Liver (tissue), 8 donors: ENCODE measurements at regions not wholly inside any gene's neighbourhood (a gene's known extent, or its start where the extent isn't known, plus 50 kb on each side); places are given as distances from the start of the nearest gene placed in this dataset.

ENCODE experiments used
- DNase-seq: peaks from one replicate; pipeline ENCODE4 v3.0.0-alpha.2; 2017; ENCODE audit warnings: low spot score
- H3K27ac ChIP-seq, 2 donors: one replicate each; pipeline ENCODE4 v1.7.0; 2013; ENCODE audit warnings: inconsistent platforms in 2 of 2, low read length in 2 of 2, control low read depth in 1 of 2, low read depth in 1 of 2, mild to moderate bottlenecking in 1 of 2
- H3K27me3 ChIP-seq, 4 donors: one replicate each; pipeline versions ENCODE4 v1.6.1 to v1.7.0; 2013; ENCODE audit warnings: low read length in 3 of 4, inconsistent platforms in 1 of 4, mild to moderate bottlenecking in 1 of 4, moderate library complexity in 1 of 4; ENCODE audit not compliant: control insufficient read depth in 4 of 4, insufficient read depth in 4 of 4
- H3K36me3 ChIP-seq, 4 donors: one replicate each; pipeline versions ENCODE4 v1.6.1 to v1.7.0; 2013; ENCODE audit warnings: low read length in 3 of 4, mild to moderate bottlenecking in 3 of 4, low read depth in 1 of 4, moderate library complexity in 1 of 4; ENCODE audit not compliant: control insufficient read depth in 4 of 4, insufficient read depth in 3 of 4
- H3K4me1 ChIP-seq, 4 donors: one replicate each; pipeline versions ENCODE4 v1.6.1 to v1.7.0; 2013; ENCODE audit warnings: low read length in 3 of 4, mild to moderate bottlenecking in 3 of 4, moderate library complexity in 1 of 4; ENCODE audit not compliant: control insufficient read depth in 4 of 4, insufficient read depth in 4 of 4
- H3K4me3 ChIP-seq, 3 donors: one replicate each; pipeline versions ENCODE4 v1.6.1 to v1.7.0; 2013; ENCODE audit warnings: low read length in 3 of 3, control low read depth in 1 of 3, low read depth in 1 of 3, mild to moderate bottlenecking in 1 of 3
- H3K9ac ChIP-seq, 2 donors: one replicate each; pipeline ENCODE4 v1.7.0; 2013; ENCODE audit warnings: low read length in 2 of 2, mild to moderate bottlenecking in 2 of 2, moderate library complexity in 2 of 2, control low read depth in 1 of 2, low read depth in 1 of 2
- H3K9me3 ChIP-seq, 4 donors: one replicate each; pipeline versions ENCODE4 v1.6.1 to v1.7.0; 2013; ENCODE audit warnings: low read length in 3 of 4; ENCODE audit not compliant: control insufficient read depth in 4 of 4
- EGR1 ChIP-seq, 2 donors: IDR thresholded peaks; 2 replicates each; pipeline ENCODE4 v1.6.1; 2016 to 2018; ENCODE audit warnings: antibody characterized with exemption in 2 of 2, low read depth in 2 of 2
- FOXA2 ChIP-seq: IDR thresholded peaks from 2 replicates; pipeline ENCODE4 v1.6.1; 2016; ENCODE audit warnings: antibody characterized with exemption
- GABPA ChIP-seq, 2 donors: IDR thresholded peaks in 1 of 2; conservative IDR thresholded peaks in 1 of 2; 2 replicates each; pipeline ENCODE4 v1.6.1; 2016; ENCODE audit warnings: antibody characterized with exemption in 2 of 2, mild to moderate bottlenecking in 1 of 2, moderate library complexity in 1 of 2
- HNF4A ChIP-seq, 2 donors: conservative IDR thresholded peaks; 2 replicates each; pipeline ENCODE4 v1.6.1; 2016; ENCODE audit warnings: antibody characterized with exemption in 2 of 2, mild to moderate bottlenecking in 2 of 2
- HNF4G ChIP-seq: IDR thresholded peaks from 2 replicates; pipeline ENCODE4 v1.6.1; 2016; ENCODE audit warnings: antibody characterized with exemption
- JUND ChIP-seq, 2 donors: IDR thresholded peaks; 2 replicates each; pipeline ENCODE4 v1.6.1; 2016; ENCODE audit warnings: antibody characterized with exemption in 2 of 2
- NR2F2 ChIP-seq: IDR thresholded peaks from 2 replicates; pipeline ENCODE4 v1.6.1; 2016; ENCODE audit warnings: antibody characterized with exemption
- RAD21 ChIP-seq, 2 donors: IDR thresholded peaks; 2 replicates each; pipeline ENCODE4 v1.6.1; 2016; ENCODE audit warnings: antibody characterized with exemption in 2 of 2, mild to moderate bottlenecking in 2 of 2
- RXRA ChIP-seq, 2 donors: IDR thresholded peaks; 2 replicates each; pipeline ENCODE4 v1.6.1; 2017 to 2018; ENCODE audit warnings: antibody characterized with exemption in 2 of 2, mild to moderate bottlenecking in 1 of 2
- SP1 ChIP-seq: IDR thresholded peaks from 2 replicates; pipeline ENCODE4 v1.6.1; 2018; ENCODE audit warnings: antibody characterized with exemption, mild to moderate bottlenecking
- YY1 ChIP-seq: IDR thresholded peaks from 2 replicates; pipeline ENCODE4 v1.6.1; 2016; ENCODE audit warnings: antibody characterized with exemption, mild to moderate bottlenecking
- WGBS: extraction: QIAGEN DNeasy Blood & Tissue Kit; methylation state at CpG from one replicate; pipeline ENCODE4 v1.1.7; 2013; 5-methylcytosine and 5-hydroxymethylcytosine counted together
- TF ChIP-seq, protein P1 (sequence below): fragments of 150-350 bp; IDR thresholded peaks from 2 replicates; pipeline ENCODE4 v1.5.1; 2017; ENCODE audit warnings: improper control_type of control experiment, low read depth, low read length; ENCODE audit not compliant: missing input control
- TF ChIP-seq, protein P2 (sequence below): IDR thresholded peaks from 2 replicates; pipeline ENCODE4 v1.6.1; 2016; ENCODE audit warnings: antibody characterized with exemption, mild to moderate bottlenecking
- TF ChIP-seq, protein P3 (sequence below): IDR thresholded peaks from 2 replicates; pipeline ENCODE4 v1.6.1; 2016; ENCODE audit warnings: antibody characterized with exemption
- TF ChIP-seq, protein P4 (sequence below): IDR thresholded peaks from 2 replicates; pipeline ENCODE4 v1.6.1; 2016; ENCODE audit warnings: antibody characterized with exemption
- donor health status: healthy.
- donor health status: healthy.
- donor health status: healthy.
- donor health status: healthy.
- donor health status: healthy.

DNA sequence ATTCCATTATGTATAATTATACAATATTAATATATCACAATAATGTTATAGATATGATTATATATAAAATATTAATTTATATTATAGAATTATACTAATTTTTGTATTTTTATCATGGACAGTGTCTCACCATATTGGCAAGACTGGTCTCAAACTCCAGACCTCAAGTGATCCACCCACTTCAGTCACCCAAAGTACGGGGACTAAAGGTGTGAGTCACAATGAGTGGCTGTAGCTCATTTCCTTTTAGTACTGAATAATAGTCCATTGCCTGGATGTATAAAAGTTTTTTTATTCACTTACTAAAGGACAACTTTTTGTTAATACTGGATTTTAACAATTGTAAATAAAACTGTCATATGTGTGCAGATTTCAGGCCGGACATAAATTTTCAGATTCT lies 417.6 kb upstream of the LINC00305 start:
- no peak overlapping the region for H3K27ac ChIP-seq
- no peak overlapping the region for H3K9ac ChIP-seq
- H3K36me3 ChIP-seq = no peaks in the 10 kb centered on the region
- H3K27me3 ChIP-seq = no peaks in the 10 kb centered on the region
- H3K9me3 ChIP-seq = no peaks in the 10 kb centered on the region
- no peak overlapping the region for H3K4me3 ChIP-seq
- H3K4me1 ChIP-seq = no peaks in the 10 kb centered on the region
- TF ChIP-seq RXRA (IDR thresholded peaks at IDR 0.05) (no peak), FOXA2 (no peak), HNF4G (no peak), HNF4A (conservative IDR thresholded peaks at IDR 0.05) (no peak), NR2F2 (no peak)
- TF ChIP-seq, protein P1, sequence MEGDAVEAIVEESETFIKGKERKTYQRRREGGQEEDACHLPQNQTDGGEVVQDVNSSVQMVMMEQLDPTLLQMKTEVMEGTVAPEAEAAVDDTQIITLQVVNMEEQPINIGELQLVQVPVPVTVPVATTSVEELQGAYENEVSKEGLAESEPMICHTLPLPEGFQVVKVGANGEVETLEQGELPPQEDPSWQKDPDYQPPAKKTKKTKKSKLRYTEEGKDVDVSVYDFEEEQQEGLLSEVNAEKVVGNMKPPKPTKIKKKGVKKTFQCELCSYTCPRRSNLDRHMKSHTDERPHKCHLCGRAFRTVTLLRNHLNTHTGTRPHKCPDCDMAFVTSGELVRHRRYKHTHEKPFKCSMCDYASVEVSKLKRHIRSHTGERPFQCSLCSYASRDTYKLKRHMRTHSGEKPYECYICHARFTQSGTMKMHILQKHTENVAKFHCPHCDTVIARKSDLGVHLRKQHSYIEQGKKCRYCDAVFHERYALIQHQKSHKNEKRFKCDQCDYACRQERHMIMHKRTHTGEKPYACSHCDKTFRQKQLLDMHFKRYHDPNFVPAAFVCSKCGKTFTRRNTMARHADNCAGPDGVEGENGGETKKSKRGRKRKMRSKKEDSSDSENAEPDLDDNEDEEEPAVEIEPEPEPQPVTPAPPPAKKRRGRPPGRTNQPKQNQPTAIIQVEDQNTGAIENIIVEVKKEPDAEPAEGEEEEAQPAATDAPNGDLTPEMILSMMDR = no peak
- DNase-seq = no peak
- WGBS = 86% methylated on average over 2 of the region's 2 CpGs

DNA sequence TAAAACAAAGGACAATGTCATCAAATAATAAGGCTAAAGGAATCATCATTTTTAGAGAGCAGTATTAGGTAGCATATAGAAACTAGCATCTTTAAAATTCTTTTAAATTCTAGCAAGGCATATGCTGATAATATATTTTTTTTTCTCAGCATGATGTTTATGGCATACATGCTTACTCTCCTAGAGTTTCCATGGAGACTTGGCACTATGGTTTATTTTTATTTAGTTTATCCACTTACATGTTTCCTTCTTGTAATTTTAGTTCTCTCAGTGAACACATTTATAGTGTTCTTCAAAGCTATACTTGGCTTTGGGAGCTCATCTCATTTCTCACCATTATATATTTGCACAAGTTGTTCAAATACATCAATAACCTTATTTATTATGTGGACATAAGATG lies 413.8 kb upstream of the LINC00305 start:
- Histone ChIP-seq H3K9me3 (no peaks in the 10 kb centered on the region), H3K27me3 (no peaks in the 10 kb centered on the region), H3K27ac (no peak overlapping the region), H3K4me3 (no peak overlapping the region), H3K9ac (no peak overlapping the region), H3K36me3 (no peaks in the 10 kb centered on the region), H3K4me1 (no peaks in the 10 kb centered on the region)
- TF ChIP-seq, protein P2, sequence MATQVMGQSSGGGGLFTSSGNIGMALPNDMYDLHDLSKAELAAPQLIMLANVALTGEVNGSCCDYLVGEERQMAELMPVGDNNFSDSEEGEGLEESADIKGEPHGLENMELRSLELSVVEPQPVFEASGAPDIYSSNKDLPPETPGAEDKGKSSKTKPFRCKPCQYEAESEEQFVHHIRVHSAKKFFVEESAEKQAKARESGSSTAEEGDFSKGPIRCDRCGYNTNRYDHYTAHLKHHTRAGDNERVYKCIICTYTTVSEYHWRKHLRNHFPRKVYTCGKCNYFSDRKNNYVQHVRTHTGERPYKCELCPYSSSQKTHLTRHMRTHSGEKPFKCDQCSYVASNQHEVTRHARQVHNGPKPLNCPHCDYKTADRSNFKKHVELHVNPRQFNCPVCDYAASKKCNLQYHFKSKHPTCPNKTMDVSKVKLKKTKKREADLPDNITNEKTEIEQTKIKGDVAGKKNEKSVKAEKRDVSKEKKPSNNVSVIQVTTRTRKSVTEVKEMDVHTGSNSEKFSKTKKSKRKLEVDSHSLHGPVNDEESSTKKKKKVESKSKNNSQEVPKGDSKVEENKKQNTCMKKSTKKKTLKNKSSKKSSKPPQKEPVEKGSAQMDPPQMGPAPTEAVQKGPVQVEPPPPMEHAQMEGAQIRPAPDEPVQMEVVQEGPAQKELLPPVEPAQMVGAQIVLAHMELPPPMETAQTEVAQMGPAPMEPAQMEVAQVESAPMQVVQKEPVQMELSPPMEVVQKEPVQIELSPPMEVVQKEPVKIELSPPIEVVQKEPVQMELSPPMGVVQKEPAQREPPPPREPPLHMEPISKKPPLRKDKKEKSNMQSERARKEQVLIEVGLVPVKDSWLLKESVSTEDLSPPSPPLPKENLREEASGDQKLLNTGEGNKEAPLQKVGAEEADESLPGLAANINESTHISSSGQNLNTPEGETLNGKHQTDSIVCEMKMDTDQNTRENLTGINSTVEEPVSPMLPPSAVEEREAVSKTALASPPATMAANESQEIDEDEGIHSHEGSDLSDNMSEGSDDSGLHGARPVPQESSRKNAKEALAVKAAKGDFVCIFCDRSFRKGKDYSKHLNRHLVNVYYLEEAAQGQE = no peak
- no peak for TF ChIP-seq RAD21 (IDR thresholded peaks at IDR 0.05)
- TF ChIP-seq, protein P1 = no peak
- TF ChIP-seq GABPA (IDR thresholded peaks at IDR 0.05 in 1 of 2, conservative IDR thresholded peaks at IDR 0.05 in 1 of 2) = no peak
- TF ChIP-seq SP1 = no peak
- TF ChIP-seq HNF4A (conservative IDR thresholded peaks at IDR 0.05) = no peak
- TF ChIP-seq NR2F2 = no peak
- TF ChIP-seq FOXA2 = no peak
- no peak for TF ChIP-seq YY1
- TF ChIP-seq, protein P3, sequence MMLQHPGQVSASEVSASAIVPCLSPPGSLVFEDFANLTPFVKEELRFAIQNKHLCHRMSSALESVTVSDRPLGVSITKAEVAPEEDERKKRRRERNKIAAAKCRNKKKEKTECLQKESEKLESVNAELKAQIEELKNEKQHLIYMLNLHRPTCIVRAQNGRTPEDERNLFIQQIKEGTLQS = no peak
- TF ChIP-seq RXRA (IDR thresholded peaks at IDR 0.05) = no peak
- TF ChIP-seq, protein P4, sequence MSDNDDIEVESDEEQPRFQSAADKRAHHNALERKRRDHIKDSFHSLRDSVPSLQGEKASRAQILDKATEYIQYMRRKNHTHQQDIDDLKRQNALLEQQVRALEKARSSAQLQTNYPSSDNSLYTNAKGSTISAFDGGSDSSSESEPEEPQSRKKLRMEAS = no peak
- no peak for TF ChIP-seq JUND (IDR thresholded peaks at IDR 0.05)
- TF ChIP-seq EGR1 (IDR thresholded peaks at IDR 0.05; ENCODE audit: low read depth in 2 of 2) = no peak
- no peak for TF ChIP-seq HNF4G
- no peak for DNase-seq
